Endothelial cell of umbilical vein (primary cell): ENCODE measurements at regions not wholly inside any gene's neighbourhood (a gene's known extent, or its start where the extent isn't known, plus 50 kb on each side); places are given as distances from the start of the nearest gene placed in this dataset.
"Not testable (repeated sequence)": the region's sequence is repeated elsewhere in the genome, so short reads cannot be mapped to it uniquely, and the experiment has no call there.

Experiments
- BruUV-seq: library from RNA; stranded (reverse); fragments of 400-500 nt; replicated peaks from 2 replicates; lab custom pipeline; 2021; lab: Mats Ljungman, UMichigan
- CTCF ChIA-PET: fragments of 300-600, 350-600 bp; sonication (Branson Sonifier 250); formaldehyde crosslinking; loops from one replicate; lab custom pipeline; 2021; ENCODE audit warnings: antibody characterized with exemption, inconsistent platforms; lab: Charles Lee
- POLR2A ChIA-PET: fragments of 300-600, 350-600 bp; sonication (Branson Sonifier 250); formaldehyde crosslinking; loops from one replicate; lab custom pipeline; 2021; ENCODE audit warnings: antibody characterized with exemption, inconsistent platforms; lab: Charles Lee
- DNase-seq: peaks from one replicate; pipeline ENCODE4 v3.0.0-alpha.2; 2011; ENCODE audit warnings: low read depth, low spot score
- FAIRE-seq: peaks from 2 replicates; lab custom pipeline; 2011; peaks lifted over from hg19 to GRCh38; lab: Jason Lieb, UNC
- H2AFZ ChIP-seq: 2 replicates; pipeline ENCODE4 v1.6.0; 2012; ENCODE audit warnings: low read depth, low read length, control low read depth, inconsistent platforms
- H3K27ac ChIP-seq: 2 replicates; pipeline ENCODE4 v1.5.1; 2011; ENCODE audit warnings: low read depth, mild to moderate bottlenecking, control low read depth, low read length, moderate library complexity; ENCODE audit not compliant: insufficient read depth
- H3K27me3 ChIP-seq, 2 experiments: 2 replicates each; pipeline versions ENCODE4 v1.6.0 to v1.6.1; 2011; ENCODE audit warnings: low read length in 2 of 2, mixed read lengths in 1 of 2; ENCODE audit not compliant: control insufficient read depth in 2 of 2, insufficient read depth in 2 of 2
- H3K36me3 ChIP-seq, 2 experiments: 2 replicates in 1 of 2; 3 replicates in 1 of 2; pipeline ENCODE4 v1.5.1; 2011; ENCODE audit warnings: low read length in 2 of 2, mild to moderate bottlenecking in 1 of 2, moderate library complexity in 1 of 2; ENCODE audit not compliant: control insufficient read depth in 2 of 2, insufficient read depth in 2 of 2; ENCODE audit errors: extremely low read depth in 1 of 2
- H3K4me1 ChIP-seq: 3 replicates; pipeline ENCODE4 v1.5.1; 2011; ENCODE audit warnings: mild to moderate bottlenecking, low read length; ENCODE audit not compliant: control insufficient read depth, insufficient read depth; ENCODE audit errors: extremely low read depth
- H3K4me2 ChIP-seq: 2 replicates; pipeline ENCODE4 v1.6.1; 2011; ENCODE audit warnings: low read length, control low read depth, mixed read lengths; ENCODE audit not compliant: insufficient read depth
- H3K4me3 ChIP-seq, 3 experiments: fragments of 200-600 bp in 1 of 3; sonication (generic), shearing (Covaris generic) in 1 of 3; replicated peaks in 1 of 3; 2 replicates each; pipeline ENCODE4 v1.5.1; 2011 to 2016; ENCODE audit warnings: control low read depth in 3 of 3, low read length in 3 of 3, mild to moderate bottlenecking in 2 of 3, inconsistent platforms in 1 of 3, low read depth in 1 of 3, moderate library complexity in 1 of 3; ENCODE audit not compliant: insufficient read depth in 1 of 3
- H3K79me2 ChIP-seq: 2 replicates; pipeline ENCODE4 v1.6.0; 2012; ENCODE audit warnings: low read length, inconsistent platforms; ENCODE audit not compliant: control insufficient read depth, insufficient read depth
- H3K9ac ChIP-seq: replicated peaks from 2 replicates; pipeline ENCODE3; 2011; ENCODE audit warnings: low read length, control low read depth; ENCODE audit not compliant: insufficient read depth; ENCODE audit errors: extremely low read depth
- H3K9me1 ChIP-seq: replicated peaks from 3 replicates; pipeline ENCODE4 v1.6.0; 2011; ENCODE audit warnings: mild to moderate bottlenecking, low read length; ENCODE audit not compliant: control insufficient read depth, insufficient read depth; ENCODE audit errors: extremely low read depth
- H3K9me3 ChIP-seq: replicated peaks from 2 replicates; pipeline ENCODE4 v1.5.1; 2012; ENCODE audit warnings: low read length, inconsistent platforms; ENCODE audit not compliant: control insufficient read depth, insufficient read depth
- H4K20me1 ChIP-seq: replicated peaks from 2 replicates; pipeline ENCODE3; 2011; ENCODE audit warnings: mild to moderate bottlenecking, low read length; ENCODE audit not compliant: control insufficient read depth, insufficient read depth; ENCODE audit errors: extremely low read depth
- CTCF ChIP-seq, 2 donors: IDR thresholded peaks; 1 replicate in 1 of 2; 2 replicates in 1 of 2; pipeline ENCODE4 v1.5.1; 2011; ENCODE audit warnings: low read length in 2 of 2, mild to moderate bottlenecking in 2 of 2, moderate library complexity in 2 of 2, control low read depth in 1 of 2, inconsistent platforms in 1 of 2, low read depth in 1 of 2; ENCODE audit not compliant: insufficient read depth in 1 of 2; ENCODE audit errors: extremely low read depth in 1 of 2
- EZH2 ChIP-seq: IDR thresholded peaks from 2 replicates; pipeline ENCODE4 v1.6.1; 2012; ENCODE audit warnings: borderline replicate concordance, low read depth, mild to moderate bottlenecking, moderate library complexity, low read length, inconsistent platforms; ENCODE audit not compliant: severe bottlenecking
- FOS ChIP-seq: IDR thresholded peaks from 2 replicates; pipeline ENCODE4 v1.6.1; 2011; ENCODE audit warnings: mild to moderate bottlenecking, low read length, moderate library complexity, borderline replicate concordance; ENCODE audit not compliant: insufficient read depth
- GATA2 ChIP-seq: IDR thresholded peaks from 2 replicates; pipeline ENCODE4 v1.7.0; 2011; ENCODE audit warnings: low read depth, mild to moderate bottlenecking, moderate library complexity, mixed read lengths, low read length; ENCODE audit not compliant: insufficient read length, insufficient read depth
- JUN ChIP-seq: IDR thresholded peaks from 2 replicates; pipeline ENCODE4 v1.6.1; 2011; ENCODE audit warnings: borderline replicate concordance, low read depth; ENCODE audit not compliant: insufficient read length, insufficient read depth
- MAX ChIP-seq: IDR thresholded peaks from 2 replicates; pipeline ENCODE4 v1.6.1; 2011; ENCODE audit not compliant: insufficient read depth, insufficient read length
- MYC ChIP-seq: IDR thresholded peaks from one replicate; pipeline ENCODE4 v1.6.1; 2011; ENCODE audit warnings: mild to moderate bottlenecking, low read depth, low read length
- POLR2A ChIP-seq: IDR thresholded peaks from 2 replicates; pipeline ENCODE4 v1.6.1; 2012; ENCODE audit warnings: low read depth, mild to moderate bottlenecking, control low read depth, low read length
- POLR2AphosphoS5 ChIP-seq: IDR thresholded peaks from 2 replicates; pipeline ENCODE4 v1.6.1; 2012; ENCODE audit warnings: low read depth, mild to moderate bottlenecking, control low read depth, low read length, moderate library complexity; ENCODE audit not compliant: insufficient read depth
- dilution Hi-C: fragments of 300-500 bp; cut with MboI; formaldehyde crosslinking; loops from one replicate; pipeline ENCODE4 v1.15.0; 2019; ENCODE audit warnings: low sequenced_read_pairs; ENCODE audit not compliant: extremely low pct_ligation_motif_present
- intact Hi-C: fragments of 100-400 bp; cut with micrococcal nuclease; formaldehyde crosslinking; loops from one replicate; pipeline ENCODE4 v1.10.0; 2022

- DNase-seq (peak; percentile 21), FAIRE-seq (peak; percentile 63)
- TF ChIP-seq FOS = peak; percentile 52
- TF ChIP-seq MAX = no peak
- TF ChIP-seq CTCF (IDR thresholded peaks at IDR 0.05; ENCODE audit: extremely low read depth in 1 of 2, insufficient read depth in 1 of 2, low read depth in 1 of 2, low read length in 2 of 2) = no peak
- TF ChIP-seq GATA2 = no peak
- TF ChIP-seq EZH2 = no peak
- TF ChIP-seq MYC = no peak
- TF ChIP-seq POLR2A = no peak
- no peak for TF ChIP-seq JUN
- TF ChIP-seq POLR2AphosphoS5 = no peak
- Histone ChIP-seq H3K36me3 (no peaks in the 10 kb centered on the region), H3K9me1 (no peaks in the 10 kb centered on the region), H3K4me2 (peak overlapping the region; percentile 44), H3K4me3 (no peak overlapping the region), H3K27ac (no peak overlapping the region), H3K9ac (no peak overlapping the region), H3K79me2 (no peaks in the 10 kb centered on the region), H4K20me1 (no peaks in the 10 kb centered on the region), H3K27me3 (no peaks in the 10 kb centered on the region), H3K4me1 (no peaks in the 10 kb centered on the region), H2AFZ (peak overlapping the region; percentile 4), H3K9me3 (no peaks in the 10 kb centered on the region)
- intact Hi-C loops = loop anchor here (10.0 kb wide), 1 partner anchor 1516 kb away; no protein-coding TSS in a partner anchor
- POLR2A ChIA-PET = no interaction called here
- no TSS peak for BruUV-seq
- dilution Hi-C loops = no loop called here
- CTCF ChIA-PET = interaction anchor here (1.0 kb wide), 1 partner anchor 726 kb away, joined by 4 read pairs; no protein-coding TSS in a partner anchor
Measured at GRCh38 chr6:27168586-27169443, 78.7 kb upstream of the PRSS16 start.

- H3K4me2 ChIP-seq, DNase-seq, H3K4me3 ChIP-seq, intact Hi-C loops, H3K9me1 ChIP-seq, H3K27ac ChIP-seq, BruUV-seq, H3K36me3 ChIP-seq, dilution Hi-C loops, FAIRE-seq, H4K20me1 ChIP-seq, H3K9me3 ChIP-seq, H2AFZ ChIP-seq, H3K79me2 ChIP-seq, H3K4me1 ChIP-seq, H3K27me3 ChIP-seq, H3K9ac ChIP-seq: not testable (repeated sequence)
- ChIA-PET POLR2A (interaction anchor here (1.2 kb wide), 1 partner anchor 25 kb away, joined by 3 read pairs; no protein-coding TSS in a partner anchor), CTCF (interaction anchor here (0.7 kb wide), 1 partner anchor 8 kb away, joined by 3 read pairs; no protein-coding TSS in a partner anchor)
Measured at GRCh38 chr6:27172524-27173231, 74.8 kb upstream of the PRSS16 start.
